Gastrocnemius medialis (tissue), 4 donors: ENCODE measurements at regions not wholly inside any gene's neighbourhood (a gene's known extent, or its start where the extent isn't known, plus 50 kb on each side); places are given as distances from the start of the nearest gene placed in this dataset.

Source experiments
- CTCF ChIP-seq, 5 experiments: fragments of 450-650 bp in 3 of 5; fragments of 200-600 bp in 2 of 5; sonication (generic) in 2 of 5; IDR thresholded peaks in 4 of 5; conservative IDR thresholded peaks in 1 of 5; 1 replicate in 4 of 5; 2 replicates in 1 of 5; pipeline ENCODE4 v1.5.1; 2016 to 2019; ENCODE audit warnings: antibody characterized with exemption in 5 of 5, mild to moderate bottlenecking in 3 of 5, moderate library complexity in 3 of 5
- POLR2A ChIP-seq, 2 donors: fragments of 450-650 bp; IDR thresholded peaks; one replicate each; pipeline ENCODE4 v1.6.1; 2017; ENCODE audit warnings: antibody characterized with exemption in 2 of 2, mild to moderate bottlenecking in 2 of 2, moderate library complexity in 2 of 2

- TF ChIP-seq CTCF (IDR thresholded peaks at IDR 0.05 in 4 of 5, conservative IDR thresholded peaks at IDR 0.05 in 1 of 5) (no peak), POLR2A (IDR thresholded peaks at IDR 0.05) (no peak)
Observed at GRCh38 chr20:54292185-54292584, 84.3 kb downstream of the PFDN4 start.
